Upper lobe of left lung (tissue), 6 donors: ENCODE measurements at regions not wholly inside any gene's neighbourhood (a gene's known extent, or its start where the extent isn't known, plus 50 kb on each side); places are given as distances from the start of the nearest gene placed in this dataset.

Source experiments
- ATAC-seq, 2 donors: fragments of 200-7000 bp; cut with Tn5 transposase; one replicate each; pipeline ENCODE4 v1.9.1; 2022; ENCODE audit warnings: mild to moderate bottlenecking in 2 of 2, moderate library complexity in 2 of 2; ENCODE audit not compliant: low FRiP score in 2 of 2
- DNase-seq, 2 donors: peaks; one replicate each; pipeline ENCODE4 v3.0.0-alpha.2; 2019 to 2020
- H3K27ac ChIP-seq, 4 donors: fragments of 200-600 bp; sonication (generic); one replicate each; pipeline ENCODE4 v1.5.1; 2016 to 2019
- H3K27me3 ChIP-seq, 4 donors: fragments of 200-600 bp; sonication (generic); one replicate each; pipeline ENCODE4 v1.5.1; 2017 to 2019
- H3K36me3 ChIP-seq, 4 donors: fragments of 200-600 bp; sonication (generic); one replicate each; pipeline ENCODE4 v1.5.1; 2016 to 2019
- H3K4me1 ChIP-seq, 4 donors: fragments of 200-600 bp; sonication (generic); one replicate each; pipeline ENCODE4 v1.5.1; 2018 to 2019
- H3K4me3 ChIP-seq, 4 donors: fragments of 200-600 bp; sonication (generic); one replicate each; pipeline ENCODE4 v1.5.1; 2017 to 2019; ENCODE audit warnings: mild to moderate bottlenecking in 2 of 4, moderate library complexity in 1 of 4
- H3K9me3 ChIP-seq, 4 donors: fragments of 200-600 bp; sonication (generic); one replicate each; pipeline ENCODE4 v1.5.1; 2018 to 2019
- CTCF ChIP-seq, 6 experiments: fragments of 450-650 bp in 4 of 6; fragments of 200-600 bp in 2 of 6; sonication (generic) in 2 of 6; IDR thresholded peaks; one replicate each; pipeline ENCODE4 v1.5.1; 2016 to 2019; ENCODE audit warnings: antibody characterized with exemption in 6 of 6
- EP300 ChIP-seq, 4 donors: sonication (generic); formaldehyde crosslinking; IDR thresholded peaks; one replicate each; pipeline ENCODE4 v1.5.1; 2017; ENCODE audit warnings: antibody characterized with exemption in 4 of 4, control low read depth in 2 of 4
- POLR2A ChIP-seq, 4 donors: fragments of 450-650 bp; IDR thresholded peaks; one replicate each; pipeline ENCODE4 v1.5.1; 2016 to 2017; ENCODE audit warnings: antibody characterized with exemption in 4 of 4, mild to moderate bottlenecking in 2 of 4
- POLR2AphosphoS5 ChIP-seq, 2 donors: sonication (generic); formaldehyde crosslinking; IDR thresholded peaks; one replicate each; pipeline ENCODE4 v1.5.1; 2017; ENCODE audit warnings: antibody characterized with exemption in 2 of 2
- WGBS, 2 donors: methylation state at CpG; one replicate each; pipeline ENCODE4 v1.1.5; 2017 to 2018; 5-methylcytosine and 5-hydroxymethylcytosine counted together
- donor health status: DM: no; HTN: no; CAD: no; lungs with moderate emphysema.
- donor health status: DM: no; HTN: yes; CAD: no; lungs with severe emphysema.

- 50 to 95% methylated on average over 1 of the region's 1 CpG for WGBS, 2 donors
- Histone ChIP-seq H3K9me3 (no peaks in the 10 kb centered on the region), H3K27ac (no peak overlapping the region), H3K4me3 (no peak overlapping the region), H3K27me3 (no peaks in the 10 kb centered on the region), H3K36me3 (no peaks in the 10 kb centered on the region), H3K4me1 (no peaks in the 10 kb centered on the region)
- ATAC-seq (no peak), DNase-seq (no peak)
- TF ChIP-seq POLR2AphosphoS5 (IDR thresholded peaks at IDR 0.05) (no peak), POLR2A (IDR thresholded peaks at IDR 0.05) (no peak), CTCF (IDR thresholded peaks at IDR 0.05) (no peak), EP300 (IDR thresholded peaks at IDR 0.05) (no peak)
These were observed 519.2 kb upstream of the REG3G start for GRCh38 chr2:78506301-78506700.

- no peaks in the 10 kb centered on the region for H3K9me3 ChIP-seq
- TF ChIP-seq POLR2A (IDR thresholded peaks at IDR 0.05) (no peak), POLR2AphosphoS5 (IDR thresholded peaks at IDR 0.05) (no peak), CTCF (IDR thresholded peaks at IDR 0.05) (no peak), EP300 (IDR thresholded peaks at IDR 0.05) (no peak)
- no peaks in the 10 kb centered on the region for H3K4me1 ChIP-seq
- H3K27ac ChIP-seq = no peak overlapping the region
- no peaks in the 10 kb centered on the region for H3K27me3 ChIP-seq
- DNase-seq (no peak), ATAC-seq (no peak)
- WGBS, 2 donors = 71 to 75% methylated on average over 3 of the region's 3 CpGs
- H3K36me3 ChIP-seq = no peaks in the 10 kb centered on the region
- no peak overlapping the region for H3K4me3 ChIP-seq
These were observed 503.6 kb upstream of the REG3G start for GRCh38 chr2:78521938-78522337.

- ATAC-seq = no peak
- no peak for DNase-seq
- no peaks in the 10 kb centered on the region for H3K36me3 ChIP-seq
- no peaks in the 10 kb centered on the region for H3K9me3 ChIP-seq
- no peaks in the 10 kb centered on the region for H3K4me1 ChIP-seq
- H3K4me3 ChIP-seq = no peak overlapping the region
- H3K27ac ChIP-seq = no peak overlapping the region
- TF ChIP-seq EP300 (IDR thresholded peaks at IDR 0.05) = no peak
- TF ChIP-seq POLR2AphosphoS5 (IDR thresholded peaks at IDR 0.05) = no peak
- no peak for TF ChIP-seq POLR2A (IDR thresholded peaks at IDR 0.05)
- WGBS, 2 donors = 36 to 37% methylated on average over 5 of the region's 5 CpGs
- H3K27me3 ChIP-seq = no peaks in the 10 kb centered on the region
These were observed 492.6 kb upstream of the REG3G start for GRCh38 chr2:78532762-78533379.

- H3K9me3 ChIP-seq = no peaks in the 10 kb centered on the region
- H3K36me3 ChIP-seq = no peaks in the 10 kb centered on the region
- H3K4me1 ChIP-seq = no peaks in the 10 kb centered on the region
- no peak overlapping the region for H3K27ac ChIP-seq
- DNase-seq = no peak
- TF ChIP-seq EP300 (IDR thresholded peaks at IDR 0.05) = no peak
- no peak for TF ChIP-seq CTCF (IDR thresholded peaks at IDR 0.05)
- TF ChIP-seq POLR2AphosphoS5 (IDR thresholded peaks at IDR 0.05) = no peak
- no peak for TF ChIP-seq POLR2A (IDR thresholded peaks at IDR 0.05)
- ATAC-seq = no peak
- no peaks in the 10 kb centered on the region for H3K27me3 ChIP-seq
- H3K4me3 ChIP-seq = no peak overlapping the region
These were observed 490.1 kb upstream of the REG3G start for GRCh38 chr2:78535395-78535794.

GRCh38 chr2:78538322-78538721, 487.2 kb upstream of the REG3G start:
- peaks cover 0 to 8% (median 0%) of the 10 kb centered on the region in 4 donors for H3K9me3 ChIP-seq
- no peak for DNase-seq
- H3K4me3 ChIP-seq = no peak overlapping the region
- 96 to 100% methylated on average over 1 of the region's 1 CpG for WGBS, 2 donors
- no peaks in the 10 kb centered on the region for H3K27me3 ChIP-seq
- H3K4me1 ChIP-seq = no peaks in the 10 kb centered on the region
- H3K27ac ChIP-seq = no peak overlapping the region
- H3K36me3 ChIP-seq = no peaks in the 10 kb centered on the region
- ATAC-seq = no peak
- TF ChIP-seq EP300 (IDR thresholded peaks at IDR 0.05) = no peak
- no peak for TF ChIP-seq POLR2AphosphoS5 (IDR thresholded peaks at IDR 0.05)
- TF ChIP-seq CTCF (IDR thresholded peaks at IDR 0.05) = no peak
- TF ChIP-seq POLR2A (IDR thresholded peaks at IDR 0.05) = no peak
